ENCODE measurements at regions not wholly inside any gene's neighbourhood (a gene's known extent, or its start where the extent isn't known, plus 50 kb on each side); places are given as distances from the start of the nearest gene placed in this dataset.
A peak's percentile ranks its signal among the peaks of the same experiment; 100 is the strongest.
"Not testable (repeated sequence)": the region's sequence is repeated elsewhere in the genome, so short reads cannot be mapped to it uniquely, and the experiment has no call there.

GRCh38 chr16:29233705-29234404 lies 172.7 kb downstream of the NPIPB11 start:
- H3K27me3 ChIP-seq, H3K4me3 ChIP-seq, H3K36me3 ChIP-seq, H3K27ac ChIP-seq, H3K9me3 ChIP-seq, ATAC-seq: not testable (repeated sequence)
- H3K4me1 ChIP-seq: peaks cover 0 to 15% (median 0%) of the 10 kb centered on the region in 3 donors
- 100% methylated on average over 2 of the region's 23 CpGs; no CpG with 5 or more reads in 1 of the 2 donors for WGBS, 2 donors (ENCODE audit: low coverage in 1 of 2)

- Histone ChIP-seq H3K36me3 (no peaks in the 10 kb centered on the region), H3K9me3 (no peaks in the 10 kb centered on the region), H3K4me1 (peaks cover 0 to 20% (median 0%) of the 10 kb centered on the region in 3 donors), H3K27ac (no peak overlapping the region), H3K4me3 (no peak overlapping the region), H3K27me3 (no peaks in the 10 kb centered on the region)
- 93 to 100% methylated on average over 2 to 19 of the region's 30 CpGs for WGBS, 2 donors (ENCODE audit: low coverage in 1 of 2)
- no peak for ATAC-seq
- TF ChIP-seq CTCF (IDR thresholded peaks at IDR 0.05) (no peak), EP300 (IDR thresholded peaks at IDR 0.05) (no peak), POLR2A (IDR thresholded peaks at IDR 0.05) (no peak), POLR2AphosphoS5 (IDR thresholded peaks at IDR 0.05) (no peak)
Measured at GRCh38 chr16:29232811-29233704, 173.5 kb downstream of the NPIPB11 start.

GRCh38 chr16:29232160-29232705 lies 174.3 kb downstream of the NPIPB11 start:
- H3K4me3 ChIP-seq, H3K27ac ChIP-seq: not testable (repeated sequence)
- 100% methylated on average over 1 to 2 of the region's 10 CpGs for WGBS, 2 donors (ENCODE audit: low coverage in 1 of 2)

GRCh38 chr16:29231244-29231643 lies 175.3 kb downstream of the NPIPB11 start:
- H3K27me3 ChIP-seq: no peaks in the 10 kb centered on the region
- peak overlapping the region in 1 of 4 donors; percentile 32 for H3K27ac ChIP-seq
- H3K36me3 ChIP-seq: no peaks in the 10 kb centered on the region
- TF ChIP-seq EP300 (IDR thresholded peaks at IDR 0.05) (no peak), CTCF (IDR thresholded peaks at IDR 0.05) (no peak), POLR2A (IDR thresholded peaks at IDR 0.05) (no peak), POLR2AphosphoS5 (IDR thresholded peaks at IDR 0.05) (no peak)
- H3K9me3 ChIP-seq: no peaks in the 10 kb centered on the region
- ATAC-seq: no peak
- peaks cover 0 to 20% (median 0%) of the 10 kb centered on the region in 3 donors for H3K4me1 ChIP-seq
- H3K4me3 ChIP-seq: no peak overlapping the region
- 60% methylated on average over 1 of the region's 18 CpGs; no CpG with 5 or more reads in 1 of the 2 donors for WGBS, 2 donors (ENCODE audit: low coverage in 1 of 2)

More at GRCh38 chr16:29232160-29232705, 174.3 kb downstream of the NPIPB11 start:
- H3K4me1 ChIP-seq: peaks cover 0 to 20% (median 0%) of the 10 kb centered on the region in 3 donors
- not testable (repeated sequence) for H3K36me3 ChIP-seq, H3K9me3 ChIP-seq, ATAC-seq, H3K27me3 ChIP-seq

GRCh38 chr16:29230671-29231096 lies 175.8 kb downstream of the NPIPB11 start:
- Histone ChIP-seq H3K36me3 (no peaks in the 10 kb centered on the region), H3K27ac (peak overlapping the region in 1 of 4 donors; percentile 32), H3K4me3 (no peak overlapping the region), H3K27me3 (no peaks in the 10 kb centered on the region), H3K4me1 (peaks cover 0 to 20% (median 0%) of the 10 kb centered on the region in 3 donors), H3K9me3 (no peaks in the 10 kb centered on the region)
- TF ChIP-seq POLR2AphosphoS5 (IDR thresholded peaks at IDR 0.05) (no peak), EP300 (IDR thresholded peaks at IDR 0.05) (no peak), POLR2A (IDR thresholded peaks at IDR 0.05) (no peak), CTCF (IDR thresholded peaks at IDR 0.05) (no peak)
- ATAC-seq: no peak
- no CpG with 5 or more reads among the region's 22 CpGs for WGBS, 2 donors (ENCODE audit: low coverage in 1 of 2)

GRCh38 chr16:29230006-29230668 lies 176.4 kb downstream of the NPIPB11 start:
- not testable (repeated sequence) for H3K4me3 ChIP-seq, H3K27me3 ChIP-seq, H3K36me3 ChIP-seq, H3K9me3 ChIP-seq, ATAC-seq
- WGBS, 2 donors (ENCODE audit: low coverage in 1 of 2): no CpG with 5 or more reads among the region's 21 CpGs
- Histone ChIP-seq H3K27ac (peak overlapping the region in 1 of 4 donors; percentile 32), H3K4me1 (peaks cover 0 to 20% (median 0%) of the 10 kb centered on the region in 3 donors)

- no CpG with 5 or more reads among the region's 8 CpGs for WGBS, 2 donors (ENCODE audit: low coverage in 1 of 2)
- H3K27ac ChIP-seq, ATAC-seq: not testable (repeated sequence)
Measured at GRCh38 chr16:29229616-29230005, 176.9 kb downstream of the NPIPB11 start.

GRCh38 chr16:29228664-29229611 lies 177.6 kb downstream of the NPIPB11 start:
- not testable (repeated sequence) for H3K4me3 ChIP-seq, H3K27me3 ChIP-seq, H3K36me3 ChIP-seq, ATAC-seq, H3K9me3 ChIP-seq, H3K27ac ChIP-seq
- H3K4me1 ChIP-seq: peaks cover 0 to 20% (median 0%) of the 10 kb centered on the region in 3 donors
- 92% methylated on average over 10 of the region's 29 CpGs; no CpG with 5 or more reads in 1 of the 2 donors for WGBS, 2 donors (ENCODE audit: low coverage in 1 of 2)

More at GRCh38 chr16:29229616-29230005, 176.9 kb downstream of the NPIPB11 start:
- not testable (repeated sequence) for H3K36me3 ChIP-seq, H3K9me3 ChIP-seq, H3K4me3 ChIP-seq, H3K27me3 ChIP-seq
- peaks cover 0 to 20% (median 0%) of the 10 kb centered on the region in 3 donors for H3K4me1 ChIP-seq
